ENCODE measurements at regions not wholly inside any gene's neighbourhood (a gene's known extent, or its start where the extent isn't known, plus 50 kb on each side); places are given as distances from the start of the nearest gene placed in this dataset.
"Not testable (repeated sequence)": the region's sequence is repeated elsewhere in the genome, so short reads cannot be mapped to it uniquely, and the experiment has no call there.

- Histone ChIP-seq H3F3A (ENCODE audit: insufficient read depth) (no peaks in the 10 kb centered on the region), H3K9me2 (replicated peaks; ENCODE audit: insufficient read depth, low read length) (no peaks in the 10 kb centered on the region), H3K9ac (ENCODE audit: low read length) (no peak overlapping the region), H3K9me3 (ENCODE audit: insufficient read depth, low read length) (no peaks in the 10 kb centered on the region), H3K36me3 (ENCODE audit: low read length) (no peaks in the 10 kb centered on the region), H3K27ac (ENCODE audit: low read depth, low read length) (no peak overlapping the region), H4K20me1 (ENCODE audit: low read depth, low read length) (no peaks in the 10 kb centered on the region), H3K4me3 (ENCODE audit: insufficient read depth, low read length, poor library complexity, severe bottlenecking) (no peak overlapping the region), H3K27me3 (ENCODE audit: low read length) (no peaks in the 10 kb centered on the region), H3K79me2 (ENCODE audit: insufficient read depth, low read length) (no peaks in the 10 kb centered on the region), H3K4me2 (ENCODE audit: low read depth, low read length, poor library complexity, severe bottlenecking) (no peak overlapping the region), H2AFZ (ENCODE audit: low read depth, low read length, severe bottlenecking) (no peak overlapping the region)
- TF ChIP-seq CTCF (IDR thresholded peaks at IDR 0.05; ENCODE audit: insufficient read depth, low read length, poor library complexity, severe bottlenecking): no peak
- TF ChIP-seq EZH2phosphoT487 (conservative IDR thresholded peaks at IDR 0.05; ENCODE audit: low read length): no peak
Measured at GRCh38 chr14:40656311-40656710, 950.4 kb upstream of the LRFN5 start.

GRCh38 chr14:40652089-40652691 is 954.5 kb upstream of the LRFN5 start:
- Histone ChIP-seq H2AFZ (ENCODE audit: low read depth, low read length, severe bottlenecking) (peak overlapping the region; percentile 24), H3K4me3 (ENCODE audit: insufficient read depth, low read length, poor library complexity, severe bottlenecking) (no peak overlapping the region), H3F3A (ENCODE audit: insufficient read depth) (no peaks in the 10 kb centered on the region; the same call in 1 of the 2 replicates), H3K79me2 (ENCODE audit: insufficient read depth, low read length) (no peaks in the 10 kb centered on the region), H4K20me1 (ENCODE audit: low read depth, low read length) (no peaks in the 10 kb centered on the region), H3K27ac (ENCODE audit: low read depth, low read length) (no peak overlapping the region), H3K36me3 (ENCODE audit: low read length) (no peaks in the 10 kb centered on the region), H3K27me3 (ENCODE audit: low read length) (no peaks in the 10 kb centered on the region), H3K9me3 (ENCODE audit: insufficient read depth, low read length) (no peaks in the 10 kb centered on the region), H3K9ac (ENCODE audit: low read length) (no peak overlapping the region), H3K4me2 (ENCODE audit: low read depth, low read length, poor library complexity, severe bottlenecking) (no peak overlapping the region), H3K9me2 (replicated peaks; ENCODE audit: insufficient read depth, low read length) (no peaks in the 10 kb centered on the region)
- no peak for TF ChIP-seq CTCF (IDR thresholded peaks at IDR 0.05; ENCODE audit: insufficient read depth, low read length, poor library complexity, severe bottlenecking)
- TF ChIP-seq EZH2phosphoT487 (conservative IDR thresholded peaks at IDR 0.05; ENCODE audit: low read length): no peak

GRCh38 chr14:40630471-40630870 is 976.2 kb upstream of the LRFN5 start:
- no peak overlapping the region for H3K9ac ChIP-seq (ENCODE audit: low read length)
- no peak overlapping the region for H3K4me3 ChIP-seq (ENCODE audit: insufficient read depth, low read length, poor library complexity, severe bottlenecking)
- no peaks in the 10 kb centered on the region for H3F3A ChIP-seq (ENCODE audit: insufficient read depth)
- H2AFZ ChIP-seq (ENCODE audit: low read depth, low read length, severe bottlenecking): no peak overlapping the region
- H3K27ac ChIP-seq (ENCODE audit: low read depth, low read length): no peak overlapping the region
- H3K36me3 ChIP-seq (ENCODE audit: low read length): no peaks in the 10 kb centered on the region
- peaks cover 1% of the 10 kb centered on the region; the same call in 1 of the 2 replicates for H3K9me3 ChIP-seq (ENCODE audit: insufficient read depth, low read length)
- no peaks in the 10 kb centered on the region for H3K27me3 ChIP-seq (ENCODE audit: low read length)
- no peaks in the 10 kb centered on the region for H3K79me2 ChIP-seq (ENCODE audit: insufficient read depth, low read length)
- TF ChIP-seq CTCF (IDR thresholded peaks at IDR 0.05; ENCODE audit: insufficient read depth, low read length, poor library complexity, severe bottlenecking): no peak
- no peaks in the 10 kb centered on the region for H4K20me1 ChIP-seq (ENCODE audit: low read depth, low read length)
- H3K9me2 ChIP-seq (replicated peaks; ENCODE audit: insufficient read depth, low read length): no peaks in the 10 kb centered on the region
- H3K4me2 ChIP-seq (ENCODE audit: low read depth, low read length, poor library complexity, severe bottlenecking): no peak overlapping the region

- not testable (repeated sequence) for H3K4me2 ChIP-seq (ENCODE audit: low read depth, low read length, poor library complexity, severe bottlenecking); H3K9me2 ChIP-seq (replicated peaks; ENCODE audit: insufficient read depth, low read length); H2AFZ ChIP-seq (ENCODE audit: low read depth, low read length, severe bottlenecking); H3K4me3 ChIP-seq (ENCODE audit: insufficient read depth, low read length, poor library complexity, severe bottlenecking); H3K36me3 ChIP-seq (ENCODE audit: low read length); H3K9ac ChIP-seq (ENCODE audit: low read length); H4K20me1 ChIP-seq (ENCODE audit: low read depth, low read length); H3K27ac ChIP-seq (ENCODE audit: low read depth, low read length); H3K9me3 ChIP-seq (ENCODE audit: insufficient read depth, low read length); H3K79me2 ChIP-seq (ENCODE audit: insufficient read depth, low read length); H3F3A ChIP-seq (ENCODE audit: insufficient read depth); H3K27me3 ChIP-seq (ENCODE audit: low read length)
Measured at GRCh38 chr14:40629551-40630137, 977.0 kb upstream of the LRFN5 start.
